GM21423 (cell line): ENCODE measurements at regions not wholly inside any gene's neighbourhood (a gene's known extent, or its start where the extent isn't known, plus 50 kb on each side); places are given as distances from the start of the nearest gene placed in this dataset.
"Not testable (repeated sequence)": the region's sequence is repeated elsewhere in the genome, so short reads cannot be mapped to it uniquely, and the experiment has no call there.

Experiments used
- ATAC-seq: cut with Tn5 transposase; IDR thresholded peaks from one replicate; pipeline ENCODE4 v1.9.1; 2021; ENCODE audit warnings: mild to moderate bottlenecking, moderate library complexity; ENCODE audit not compliant: unreplicated experiment

GRCh38 chr7:114182837-114183236 lies 231.8 kb upstream of the FOXP2 start:
- no peak for ATAC-seq

GRCh38 chr7:114181280-114181679 lies 233.3 kb upstream of the FOXP2 start:
- ATAC-seq, result no peak

GRCh38 chr7:114180556-114181266 lies 233.9 kb upstream of the FOXP2 start:
- ATAC-seq, result no peak

- ATAC-seq, result no peak
These were observed 239.5 kb upstream of the FOXP2 start for GRCh38 chr7:114175125-114175524.

- ATAC-seq, result no peak
These were observed 241.3 kb upstream of the FOXP2 start for GRCh38 chr7:114173170-114173890.

- not testable (repeated sequence) for ATAC-seq
These were observed 245.2 kb upstream of the FOXP2 start for GRCh38 chr7:114169389-114169788.

GRCh38 chr7:114160925-114161324 lies 242.1 kb upstream of the PPP1R3A start:
- ATAC-seq, result peak; percentile 59

GRCh38 chr7:114158854-114159253 lies 240.0 kb upstream of the PPP1R3A start:
- ATAC-seq, result no peak

- ATAC-seq, result no peak
These were observed 239.5 kb upstream of the PPP1R3A start for GRCh38 chr7:114158275-114158674.

- no peak for ATAC-seq
These were observed 237.4 kb upstream of the PPP1R3A start for GRCh38 chr7:114156178-114156577.

GRCh38 chr7:114155116-114156110 lies 236.6 kb upstream of the PPP1R3A start:
- no peak for ATAC-seq

GRCh38 chr7:114153700-114154099 lies 234.9 kb upstream of the PPP1R3A start:
- ATAC-seq, result no peak

- ATAC-seq, result no peak
These were observed 233.6 kb upstream of the PPP1R3A start for GRCh38 chr7:114152314-114152938.

GRCh38 chr7:114151777-114152176 lies 233.0 kb upstream of the PPP1R3A start:
- ATAC-seq, result no peak

GRCh38 chr7:114150689-114151088 lies 231.9 kb upstream of the PPP1R3A start:
- ATAC-seq, result no peak

GRCh38 chr7:114148779-114149178 lies 230.0 kb upstream of the PPP1R3A start:
- ATAC-seq, result no peak

- ATAC-seq, result no peak
These were observed 222.6 kb upstream of the PPP1R3A start for GRCh38 chr7:114141415-114141814.

GRCh38 chr7:114140561-114140960 lies 221.8 kb upstream of the PPP1R3A start:
- no peak for ATAC-seq

GRCh38 chr7:114139690-114140089 lies 220.9 kb upstream of the PPP1R3A start:
- not testable (repeated sequence) for ATAC-seq

GRCh38 chr7:114138587-114138986 lies 219.8 kb upstream of the PPP1R3A start:
- no peak for ATAC-seq

GRCh38 chr7:114133717-114134116 lies 214.9 kb upstream of the PPP1R3A start:
- no peak for ATAC-seq
